NCI-H1694 treated with DMSO at 0.1 percent for 48 hours (cell line): ENCODE measurements at regions not wholly inside any gene's neighbourhood (a gene's known extent, or its start where the extent isn't known, plus 50 kb on each side); places are given as distances from the start of the nearest gene placed in this dataset.

Source experiments
- DNase-seq: peaks from one replicate; lab custom pipeline; 2025; lab: John Stamatoyannopoulos, UW

GRCh38 chr2:228707846-228708245 is 526.4 kb upstream of the SPHKAP start:
- no peak for DNase-seq

- no peak for DNase-seq
Observed at GRCh38 chr2:228705318-228705717, 523.8 kb upstream of the SPHKAP start.

GRCh38 chr2:228703152-228703551 is 521.7 kb upstream of the SPHKAP start:
- peak; percentile 3 for DNase-seq

DNA sequence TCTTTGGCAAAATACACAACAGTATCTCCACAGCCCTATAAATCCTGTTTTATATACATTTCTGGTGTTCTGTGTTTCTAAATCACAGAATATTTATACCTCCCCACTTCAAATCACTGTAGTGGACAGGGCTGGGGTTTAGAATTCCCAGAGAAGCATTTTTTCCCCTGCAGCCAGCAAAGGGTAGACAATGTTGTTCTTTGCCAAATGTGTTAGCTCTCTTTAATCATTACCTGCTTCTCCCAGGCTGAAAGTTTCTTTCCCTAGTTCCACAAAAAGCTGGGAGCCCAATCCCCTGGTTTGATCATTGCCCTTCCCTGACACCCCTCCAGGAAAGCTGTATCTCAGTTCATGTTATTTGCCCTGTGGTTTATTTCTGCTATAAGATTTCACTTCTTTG is 520.0 kb upstream of the SPHKAP start:
- DNase-seq: no peak

DNA sequence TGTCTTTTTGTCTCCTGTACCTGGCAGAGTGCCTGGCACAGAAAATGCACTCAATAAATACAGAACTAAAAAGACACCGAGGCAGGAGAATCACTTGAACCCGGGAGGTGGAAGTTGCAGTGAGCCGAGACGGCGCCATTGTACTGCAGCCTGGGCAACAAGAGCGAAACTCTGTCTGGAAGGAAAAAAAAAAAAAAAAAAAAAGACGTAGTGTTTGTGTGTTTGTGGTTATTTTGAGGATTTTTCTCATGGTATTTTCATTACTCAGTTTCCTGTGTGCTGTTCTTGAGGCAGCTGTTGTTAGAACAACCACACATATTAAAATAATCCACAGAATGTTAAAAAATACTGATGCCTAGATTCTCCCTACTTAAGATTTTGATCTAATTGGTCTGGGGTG is 519.2 kb upstream of the SPHKAP start:
- DNase-seq: no peak

GRCh38 chr2:228699888-228700287 is 518.4 kb upstream of the SPHKAP start:
- no peak for DNase-seq

DNA sequence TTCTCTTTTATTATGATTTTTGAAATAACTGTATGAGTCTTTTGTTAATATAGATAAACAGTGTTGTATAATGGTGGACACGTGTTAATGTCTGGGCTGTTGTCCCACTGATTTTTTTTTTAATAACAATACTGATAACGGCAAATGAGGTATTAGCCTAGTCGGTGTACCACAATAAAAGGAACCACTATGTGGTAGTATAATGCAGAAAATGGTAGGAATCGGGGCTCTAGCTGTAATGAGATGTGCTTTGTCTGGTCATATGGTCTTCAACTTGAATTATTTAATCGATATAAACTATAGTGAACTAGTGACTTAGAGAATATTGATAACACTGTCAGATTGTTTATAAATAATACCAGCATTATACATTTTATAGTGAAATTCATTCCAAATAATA is 517.9 kb upstream of the SPHKAP start:
- DNase-seq: no peak

- no peak for DNase-seq
Observed at GRCh38 chr2:228698963-228699362, 517.5 kb upstream of the SPHKAP start.

DNA sequence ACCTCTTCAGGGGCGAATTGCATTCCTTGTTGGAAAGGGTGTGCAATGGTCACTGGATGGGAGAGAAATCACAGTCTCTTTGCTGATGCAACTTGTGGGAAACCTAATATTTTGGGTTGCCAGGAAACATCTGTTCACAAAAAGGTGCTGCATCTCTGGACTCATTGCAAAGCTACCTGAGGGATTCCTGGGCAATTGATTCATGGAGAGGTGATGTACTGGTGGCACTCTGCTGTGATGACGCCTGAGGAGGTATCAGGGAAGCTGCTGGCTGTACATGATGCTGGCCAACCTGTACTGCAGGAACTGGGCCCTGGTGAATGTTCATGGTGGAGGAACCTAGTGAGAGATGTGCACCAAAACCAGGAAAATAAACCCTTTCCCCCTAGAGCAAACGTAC is 516.0 kb upstream of the SPHKAP start:
- DNase-seq: no peak

GRCh38 chr2:228690681-228691080 is 509.2 kb upstream of the SPHKAP start:
- DNase-seq: no peak

DNA sequence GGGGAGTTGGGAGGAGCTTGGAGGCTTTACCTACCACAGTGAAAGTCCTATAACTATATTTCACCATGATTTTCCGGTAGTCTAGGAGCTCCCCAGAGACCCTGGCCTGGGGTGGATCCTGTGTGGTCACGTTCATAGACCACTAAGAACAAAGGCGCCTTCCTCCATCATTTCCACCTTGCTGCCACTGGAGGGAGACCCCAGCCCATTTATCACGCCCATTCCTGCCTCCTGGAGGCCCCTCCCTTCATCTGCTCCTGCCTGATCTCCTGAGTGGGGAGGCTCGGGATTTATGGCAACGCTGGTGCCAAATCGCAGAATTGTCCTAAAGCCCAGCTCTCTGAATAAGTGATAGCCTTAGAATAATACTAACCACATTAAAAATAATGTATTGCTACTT is 507.6 kb upstream of the SPHKAP start:
- no peak for DNase-seq

- no peak for DNase-seq
Observed at GRCh38 chr2:228688007-228688645, 506.6 kb upstream of the SPHKAP start.

GRCh38 chr2:228681979-228682378 is 500.5 kb upstream of the SPHKAP start:
- no peak for DNase-seq

GRCh38 chr2:228681426-228681825 is 499.9 kb upstream of the SPHKAP start:
- DNase-seq: peak; percentile 4

DNA sequence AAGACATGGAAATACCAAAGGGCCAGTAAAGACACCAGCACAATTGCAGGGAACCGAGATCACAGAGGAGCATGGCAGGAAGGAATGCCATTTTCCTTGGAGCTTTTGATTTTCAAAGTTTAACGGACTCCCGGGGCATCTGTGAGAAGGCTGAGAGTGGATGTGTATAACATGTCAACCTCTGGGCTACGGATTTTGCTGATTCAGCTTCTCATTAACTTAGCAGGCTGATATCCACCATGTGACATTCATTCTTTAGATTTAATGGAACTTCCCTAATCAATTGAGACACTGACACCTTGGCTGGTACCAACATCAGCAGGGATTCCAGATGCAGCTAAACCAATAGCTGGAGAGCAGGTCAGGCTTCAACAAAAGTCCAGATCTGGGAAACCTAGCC is 496.6 kb upstream of the SPHKAP start:
- DNase-seq: no peak

DNA sequence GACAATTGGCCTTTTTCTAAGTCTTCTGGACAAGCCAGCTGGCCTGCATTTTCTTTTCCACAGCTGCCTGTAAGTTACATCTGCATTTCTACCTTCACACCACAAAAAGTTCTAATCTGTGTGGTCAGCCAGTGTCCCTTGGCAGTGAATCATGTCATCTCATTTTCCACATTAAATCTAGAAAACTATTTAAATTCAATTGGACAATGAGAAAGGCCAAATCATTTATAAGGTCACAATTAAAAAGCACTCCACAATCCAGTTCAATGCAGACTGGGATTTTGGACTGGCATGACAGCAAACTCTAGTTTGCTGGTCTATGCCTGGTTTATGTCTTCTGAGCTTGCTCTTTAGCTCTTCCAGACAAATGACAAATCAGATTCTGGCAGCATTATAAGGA is 494.2 kb upstream of the SPHKAP start:
- DNase-seq: no peak

DNA sequence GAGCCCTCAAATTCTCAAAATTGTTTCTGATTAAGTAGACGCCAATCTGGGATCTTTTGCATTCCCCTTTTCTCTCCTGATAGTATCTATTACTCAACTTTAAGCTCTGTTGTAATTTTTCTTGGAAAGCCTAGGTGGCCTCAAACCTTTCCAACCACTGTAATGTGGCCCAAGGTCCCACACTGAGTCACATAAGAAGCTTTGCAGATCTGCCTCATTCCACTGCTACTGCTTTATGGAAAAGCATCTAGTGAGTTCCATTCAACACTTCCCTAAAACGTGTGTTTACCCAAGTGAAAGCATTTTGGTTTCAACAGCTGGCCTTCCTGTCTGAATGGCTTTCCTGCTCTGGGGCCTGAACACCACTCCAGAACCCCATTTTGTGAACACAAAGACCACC is 493.6 kb upstream of the SPHKAP start:
- no peak for DNase-seq

DNA sequence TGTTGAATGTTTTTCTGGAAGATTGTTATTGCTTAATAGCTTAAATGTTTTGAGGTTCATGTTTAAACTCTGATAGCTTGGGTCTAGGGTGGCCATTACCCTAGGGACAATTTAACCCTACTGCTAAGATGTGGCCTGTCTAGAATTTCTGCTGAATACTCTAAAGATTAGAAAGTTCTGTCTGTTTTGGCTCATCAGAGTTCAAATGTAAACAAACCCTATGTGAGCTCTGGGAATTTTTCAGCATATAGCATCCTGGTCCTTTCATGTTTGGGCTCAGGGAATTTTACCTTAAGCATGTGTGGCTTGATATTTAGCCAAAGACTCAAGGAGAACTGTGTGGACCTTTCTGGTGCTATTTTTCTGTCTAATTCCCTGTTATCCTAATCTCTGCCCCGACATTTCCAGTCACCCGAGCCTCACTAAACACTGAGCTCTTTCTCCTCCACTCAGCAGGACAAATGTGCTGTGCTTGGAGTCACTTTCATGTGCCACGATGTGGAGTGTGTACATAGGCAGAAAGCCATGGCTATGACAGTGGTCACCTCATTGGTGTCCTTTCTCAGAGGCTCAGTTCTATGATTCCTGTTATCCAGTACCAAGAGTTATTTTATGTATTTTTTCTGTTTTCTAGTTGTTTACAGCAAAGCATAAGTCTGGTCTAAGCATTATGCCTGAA is 492.5 kb upstream of the SPHKAP start:
- DNase-seq: no peak

GRCh38 chr2:228669690-228670089 is 488.2 kb upstream of the SPHKAP start:
- no peak for DNase-seq

DNA sequence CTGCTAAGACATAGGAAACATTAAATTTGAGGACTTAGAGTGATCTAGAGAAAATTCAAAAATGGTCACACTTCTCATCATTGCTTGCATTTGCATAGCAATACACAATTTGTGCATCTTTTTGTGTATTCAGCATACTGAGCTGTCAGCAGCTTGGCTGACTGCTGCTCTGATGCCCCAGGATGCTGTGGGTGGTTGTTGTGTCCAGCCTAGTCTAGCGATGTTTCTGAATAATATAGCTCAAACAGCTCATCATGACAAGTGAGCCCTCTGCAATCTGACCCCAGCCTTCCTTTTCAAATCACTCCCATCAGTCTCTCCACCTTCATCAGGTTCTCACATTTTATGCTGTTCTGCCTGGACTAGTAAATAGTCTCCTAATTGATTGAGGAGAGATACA is 483.7 kb upstream of the SPHKAP start:
- no peak for DNase-seq

GRCh38 chr2:228658998-228659397 is 477.5 kb upstream of the SPHKAP start:
- DNase-seq: no peak

DNA sequence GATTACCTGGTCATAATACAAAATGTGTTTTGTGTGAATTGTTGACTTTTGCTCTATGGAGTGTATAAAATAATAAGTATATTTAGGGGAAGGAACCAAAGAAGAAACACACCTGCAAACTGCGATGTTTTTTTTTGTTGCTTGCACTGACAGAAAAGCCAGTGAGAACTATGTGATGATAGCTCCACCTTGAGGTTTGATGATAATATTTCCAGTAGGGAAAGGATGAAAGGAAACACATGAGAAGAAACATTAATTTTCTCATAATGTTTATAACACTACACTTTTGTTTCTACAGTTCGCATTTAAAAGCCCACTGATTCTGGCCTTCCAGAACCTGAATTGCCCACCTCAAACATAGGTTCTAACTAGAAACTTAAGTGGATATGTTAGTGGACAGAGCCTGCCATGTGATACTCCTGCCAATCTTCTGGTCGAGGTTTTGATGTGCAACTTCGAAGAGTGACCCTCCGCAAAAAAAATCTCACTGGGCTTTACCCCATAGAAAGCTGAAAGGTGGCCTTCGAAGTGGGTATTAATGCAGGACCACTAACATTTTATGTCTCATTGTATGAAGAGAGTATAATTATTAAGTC is 476.4 kb upstream of the SPHKAP start:
- DNase-seq: peak; percentile 81

DNA sequence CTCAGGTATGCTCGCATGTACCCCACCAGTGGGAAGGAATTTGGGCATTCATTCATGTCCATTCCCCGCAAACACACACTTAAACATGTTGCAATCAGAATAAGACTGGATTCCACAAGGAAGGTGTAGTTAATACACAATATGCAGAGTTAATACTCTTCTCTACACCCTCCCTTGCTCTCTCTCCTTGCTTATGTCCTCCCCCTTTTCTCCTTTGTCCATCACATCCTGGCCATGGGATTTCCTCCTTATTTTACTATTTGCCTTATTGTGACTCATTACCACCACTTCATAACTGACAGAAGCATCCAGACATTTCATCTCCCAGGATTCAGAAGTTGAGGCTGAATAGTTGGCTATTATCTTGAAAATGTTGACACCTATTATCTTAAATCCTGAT is 473.8 kb upstream of the SPHKAP start:
- DNase-seq: no peak

DNA sequence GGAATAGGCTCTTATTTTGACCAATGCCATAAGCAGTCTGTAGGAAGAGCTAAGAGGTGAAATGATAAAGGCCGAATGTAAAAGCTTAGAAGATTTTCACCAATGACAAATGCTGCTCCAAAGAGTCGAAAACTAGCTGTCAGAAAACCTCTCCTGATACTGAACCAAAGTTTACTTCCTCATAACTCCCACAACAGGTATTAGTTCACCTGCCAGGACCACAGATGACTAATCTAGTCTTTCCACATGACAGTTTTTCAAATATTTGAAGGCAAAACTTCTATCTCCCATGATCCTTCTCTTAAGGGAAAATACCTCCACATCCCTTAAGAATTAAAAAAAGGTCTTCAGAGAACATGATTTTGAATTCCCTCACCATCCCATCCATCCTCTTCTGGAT is 473.2 kb upstream of the SPHKAP start:
- no peak for DNase-seq
